ENCODE measurements at regions not wholly inside any gene's neighbourhood (a gene's known extent, or its start where the extent isn't known, plus 50 kb on each side); places are given as distances from the start of the nearest gene placed in this dataset.
A peak's percentile ranks its signal among the peaks of the same experiment; 100 is the strongest.

- peak; percentile 89 for DNase-seq (ENCODE audit: insufficient read length, low spot score, missing footprints)
- no peaks in the 10 kb centered on the region for H3K36me3 ChIP-seq (ENCODE audit: insufficient read depth, low read length)
- no peak overlapping the region for H2AFZ ChIP-seq (ENCODE audit: low read length)
- peak overlapping the region; percentile 52 for H3K4me2 ChIP-seq (ENCODE audit: insufficient read depth, low read length)
- no peaks in the 10 kb centered on the region for H3K79me2 ChIP-seq (ENCODE audit: insufficient read depth, low read length)
- no peaks in the 10 kb centered on the region for H3K27me3 ChIP-seq (ENCODE audit: insufficient read depth, low read length)
- H3K9me3 ChIP-seq (ENCODE audit: low read depth, low read length): no peaks in the 10 kb centered on the region
- peaks cover 14% of the 10 kb centered on the region for H3K4me1 ChIP-seq (ENCODE audit: insufficient read depth, low read length)
- H3K4me3 ChIP-seq (ENCODE audit: insufficient read depth, low read length): peak overlapping the region; percentile 4
- H4K20me1 ChIP-seq (ENCODE audit: insufficient read depth, low read length): no peaks in the 10 kb centered on the region
- H3K27ac ChIP-seq (ENCODE audit: low read depth, low read length): peak overlapping the region; percentile 41
- TF ChIP-seq, protein P1, sequence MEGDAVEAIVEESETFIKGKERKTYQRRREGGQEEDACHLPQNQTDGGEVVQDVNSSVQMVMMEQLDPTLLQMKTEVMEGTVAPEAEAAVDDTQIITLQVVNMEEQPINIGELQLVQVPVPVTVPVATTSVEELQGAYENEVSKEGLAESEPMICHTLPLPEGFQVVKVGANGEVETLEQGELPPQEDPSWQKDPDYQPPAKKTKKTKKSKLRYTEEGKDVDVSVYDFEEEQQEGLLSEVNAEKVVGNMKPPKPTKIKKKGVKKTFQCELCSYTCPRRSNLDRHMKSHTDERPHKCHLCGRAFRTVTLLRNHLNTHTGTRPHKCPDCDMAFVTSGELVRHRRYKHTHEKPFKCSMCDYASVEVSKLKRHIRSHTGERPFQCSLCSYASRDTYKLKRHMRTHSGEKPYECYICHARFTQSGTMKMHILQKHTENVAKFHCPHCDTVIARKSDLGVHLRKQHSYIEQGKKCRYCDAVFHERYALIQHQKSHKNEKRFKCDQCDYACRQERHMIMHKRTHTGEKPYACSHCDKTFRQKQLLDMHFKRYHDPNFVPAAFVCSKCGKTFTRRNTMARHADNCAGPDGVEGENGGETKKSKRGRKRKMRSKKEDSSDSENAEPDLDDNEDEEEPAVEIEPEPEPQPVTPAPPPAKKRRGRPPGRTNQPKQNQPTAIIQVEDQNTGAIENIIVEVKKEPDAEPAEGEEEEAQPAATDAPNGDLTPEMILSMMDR (IDR thresholded peaks at IDR 0.05; ENCODE audit: extremely low read depth, low read depth, low read length): no peak
Observed at GRCh38 chr5:159504857-159505304, 174.6 kb upstream of the IL12B start.

DNA sequence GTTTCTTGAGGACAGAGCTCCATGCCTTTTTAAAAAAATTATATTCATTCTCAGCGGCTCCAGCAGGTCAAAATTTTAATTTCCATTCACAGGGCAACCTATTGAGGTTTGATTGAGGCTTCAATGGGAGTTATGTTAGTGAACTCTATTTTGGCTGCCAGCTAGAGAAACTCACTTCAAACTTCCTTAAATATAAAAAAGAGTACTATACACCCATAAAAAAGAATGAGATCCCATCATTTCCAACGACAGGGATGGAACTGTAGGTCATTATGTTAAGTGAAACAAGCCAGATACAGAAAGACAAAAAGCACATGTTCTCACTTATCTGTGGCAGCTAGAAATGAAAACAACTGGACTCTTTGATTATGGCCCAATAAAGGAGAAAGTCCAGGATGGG lies 176.8 kb upstream of the IL12B start:
- Histone ChIP-seq H3K27me3 (ENCODE audit: insufficient read depth, low read length) (no peaks in the 10 kb centered on the region), H3K27ac (ENCODE audit: low read depth, low read length) (no peak overlapping the region), H3K4me1 (ENCODE audit: insufficient read depth, low read length) (peaks cover 30% of the 10 kb centered on the region), H4K20me1 (ENCODE audit: insufficient read depth, low read length) (no peaks in the 10 kb centered on the region), H3K79me2 (ENCODE audit: insufficient read depth, low read length) (no peaks in the 10 kb centered on the region), H2AFZ (ENCODE audit: low read length) (no peak overlapping the region), H3K9me3 (ENCODE audit: low read depth, low read length) (no peaks in the 10 kb centered on the region), H3K4me3 (ENCODE audit: insufficient read depth, low read length) (no peak overlapping the region), H3K4me2 (ENCODE audit: insufficient read depth, low read length) (no peak overlapping the region), H3K36me3 (ENCODE audit: insufficient read depth, low read length) (no peaks in the 10 kb centered on the region)
- TF ChIP-seq, protein P1 (IDR thresholded peaks at IDR 0.05; ENCODE audit: extremely low read depth, low read depth, low read length): no peak
- no peak for DNase-seq (ENCODE audit: insufficient read length, low spot score, missing footprints)

DNA sequence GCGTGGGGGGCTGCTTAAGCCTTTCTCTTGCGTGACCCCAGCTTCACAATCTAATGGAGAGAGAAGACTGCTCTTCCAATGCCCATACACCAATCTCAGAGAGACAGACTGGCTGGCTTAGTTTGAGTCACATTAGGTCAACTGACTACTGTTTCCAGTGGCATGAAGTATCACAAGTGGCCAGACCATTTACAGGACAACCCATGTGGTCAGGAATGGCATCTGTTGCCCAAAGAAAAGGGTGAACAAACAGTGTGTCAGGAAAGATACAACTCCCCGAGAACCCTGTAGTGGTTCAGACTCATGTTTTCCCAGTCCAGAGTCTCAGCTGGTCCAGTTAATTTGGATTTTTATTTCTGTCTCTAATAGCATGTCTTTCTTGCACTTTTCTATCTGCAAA lies 177.4 kb upstream of the IL12B start:
- peaks cover 31% of the 10 kb centered on the region for H3K4me1 ChIP-seq (ENCODE audit: insufficient read depth, low read length)

DNA sequence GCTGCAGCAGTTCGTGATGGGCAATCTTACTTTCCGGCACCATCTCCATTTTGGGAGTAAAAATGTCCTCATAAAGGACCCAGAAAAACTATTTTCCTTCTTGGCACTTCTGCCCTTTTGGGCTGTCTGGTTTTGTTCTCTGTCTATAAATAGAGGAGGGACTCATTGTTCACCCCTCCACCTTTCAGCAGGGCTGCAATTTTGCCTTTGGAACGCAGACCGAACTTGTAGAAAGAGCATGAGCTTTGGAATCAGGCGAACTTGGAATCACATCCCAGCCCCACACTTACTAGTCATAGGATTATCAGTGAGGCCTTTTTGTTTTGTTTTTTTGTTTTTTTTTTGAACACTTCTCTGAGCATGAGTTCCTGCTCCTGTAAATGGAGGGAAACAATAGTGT lies 178.1 kb upstream of the IL12B start:
- no peaks in the 10 kb centered on the region for H3K9me3 ChIP-seq (ENCODE audit: low read depth, low read length)
- H3K4me3 ChIP-seq (ENCODE audit: insufficient read depth, low read length): no peak overlapping the region
- peaks cover 31% of the 10 kb centered on the region for H3K4me1 ChIP-seq (ENCODE audit: insufficient read depth, low read length)
- H4K20me1 ChIP-seq (ENCODE audit: insufficient read depth, low read length): no peaks in the 10 kb centered on the region
- H3K79me2 ChIP-seq (ENCODE audit: insufficient read depth, low read length): no peaks in the 10 kb centered on the region
- TF ChIP-seq, protein P1 (IDR thresholded peaks at IDR 0.05; ENCODE audit: extremely low read depth, low read depth, low read length): no peak
- H3K27ac ChIP-seq (ENCODE audit: low read depth, low read length): no peak overlapping the region
- no peak for DNase-seq (ENCODE audit: insufficient read length, low spot score, missing footprints)
- no peak overlapping the region for H2AFZ ChIP-seq (ENCODE audit: low read length)
- no peak overlapping the region for H3K4me2 ChIP-seq (ENCODE audit: insufficient read depth, low read length)
- no peaks in the 10 kb centered on the region for H3K36me3 ChIP-seq (ENCODE audit: insufficient read depth, low read length)
- no peaks in the 10 kb centered on the region for H3K27me3 ChIP-seq (ENCODE audit: insufficient read depth, low read length)

More for the DNA sequence above, 177.4 kb upstream of the IL12B start:
- H4K20me1 ChIP-seq (ENCODE audit: insufficient read depth, low read length): no peaks in the 10 kb centered on the region
- no peak overlapping the region for H3K4me2 ChIP-seq (ENCODE audit: insufficient read depth, low read length)
- TF ChIP-seq, protein P1 (IDR thresholded peaks at IDR 0.05; ENCODE audit: extremely low read depth, low read depth, low read length): no peak
- H3K36me3 ChIP-seq (ENCODE audit: insufficient read depth, low read length): no peaks in the 10 kb centered on the region
- no peaks in the 10 kb centered on the region for H3K79me2 ChIP-seq (ENCODE audit: insufficient read depth, low read length)
- no peak overlapping the region for H2AFZ ChIP-seq (ENCODE audit: low read length)
- DNase-seq (ENCODE audit: insufficient read length, low spot score, missing footprints): no peak
- H3K9me3 ChIP-seq (ENCODE audit: low read depth, low read length): no peaks in the 10 kb centered on the region
- H3K4me3 ChIP-seq (ENCODE audit: insufficient read depth, low read length): no peak overlapping the region
- H3K27me3 ChIP-seq (ENCODE audit: insufficient read depth, low read length): no peaks in the 10 kb centered on the region
- H3K27ac ChIP-seq (ENCODE audit: low read depth, low read length): no peak overlapping the region

All from osteoblast (primary cell).